EL (cell line): ENCODE measurements at regions not wholly inside any gene's neighbourhood (a gene's known extent, or its start where the extent isn't known, plus 50 kb on each side); places are given as distances from the start of the nearest gene placed in this dataset.

Experiments used
- DNase-seq: peaks from one replicate; pipeline ENCODE4 v3.0.0-alpha.2; 2016

DNA sequence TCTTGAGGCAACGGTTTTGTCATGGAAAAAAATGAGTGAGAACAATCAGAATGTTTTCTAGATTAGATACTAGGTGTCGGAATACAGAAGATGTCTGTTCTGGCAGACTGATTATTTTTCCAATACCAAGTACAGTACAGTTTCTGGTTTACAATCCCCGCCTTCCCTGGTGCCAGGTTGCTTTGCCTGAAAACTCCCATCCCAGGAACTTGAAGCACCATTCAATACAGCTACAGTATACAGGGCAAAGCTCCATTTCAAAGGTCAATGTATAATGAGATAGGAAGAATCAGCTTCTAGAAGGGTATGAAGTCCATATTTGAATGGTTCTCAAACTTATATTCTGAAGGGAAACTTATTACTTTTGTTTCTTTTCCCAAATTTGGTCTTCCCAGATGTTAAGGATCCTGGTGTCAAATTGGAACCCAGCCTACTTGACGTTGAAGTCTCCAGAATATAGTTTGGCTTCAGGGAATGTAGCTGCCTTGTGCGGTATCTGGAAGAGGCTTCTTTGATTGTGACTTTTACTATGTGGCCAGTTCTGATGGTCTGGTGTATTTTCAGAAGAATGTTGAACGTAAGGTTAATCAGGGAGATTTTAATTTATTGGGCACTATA, 238.0 kb upstream of the ATP2B1 start:
- no peak for DNase-seq

- DNase-seq, result no peak
Measured at GRCh38 chr12:89945123-89945522, 236.5 kb upstream of the ATP2B1 start.

GRCh38 chr12:89943463-89943862, 234.8 kb upstream of the ATP2B1 start:
- peak; percentile 4 for DNase-seq

- DNase-seq, result no peak
Measured at GRCh38 chr12:89941436-89941835, 232.8 kb upstream of the ATP2B1 start.

DNA sequence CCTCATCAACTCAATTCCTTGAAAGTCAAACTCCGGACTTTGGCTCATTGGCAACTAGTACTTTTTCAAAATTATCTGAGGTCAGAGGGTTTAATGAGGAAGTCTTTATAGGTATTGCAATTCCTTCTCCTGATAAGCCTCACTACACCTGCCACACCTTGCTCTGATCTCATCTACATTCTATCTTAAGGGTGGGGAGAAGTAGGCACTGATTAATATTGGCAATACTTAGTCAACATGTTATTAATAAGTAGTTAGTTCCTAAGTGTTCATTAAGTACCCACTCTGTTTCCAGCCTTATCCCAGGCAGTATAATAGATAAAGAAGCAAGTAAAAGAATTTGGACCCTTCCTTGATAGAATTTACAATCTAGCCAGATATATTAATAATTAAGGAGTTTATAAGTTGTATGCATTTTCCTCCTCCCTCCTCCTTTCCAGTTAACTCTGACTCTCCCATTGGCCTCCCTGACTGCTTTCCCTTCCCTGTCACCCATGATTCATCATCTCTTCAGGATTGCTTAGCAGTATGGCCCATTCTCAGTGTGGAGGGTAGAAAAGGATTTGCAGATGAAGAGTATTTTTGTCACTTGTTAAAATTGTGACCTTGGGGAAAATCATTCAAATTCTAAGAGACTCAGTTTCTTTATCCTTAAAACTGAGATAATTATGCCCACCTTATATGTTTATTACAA, 231.0 kb upstream of the ATP2B1 start:
- DNase-seq, result peak; percentile 13

DNA sequence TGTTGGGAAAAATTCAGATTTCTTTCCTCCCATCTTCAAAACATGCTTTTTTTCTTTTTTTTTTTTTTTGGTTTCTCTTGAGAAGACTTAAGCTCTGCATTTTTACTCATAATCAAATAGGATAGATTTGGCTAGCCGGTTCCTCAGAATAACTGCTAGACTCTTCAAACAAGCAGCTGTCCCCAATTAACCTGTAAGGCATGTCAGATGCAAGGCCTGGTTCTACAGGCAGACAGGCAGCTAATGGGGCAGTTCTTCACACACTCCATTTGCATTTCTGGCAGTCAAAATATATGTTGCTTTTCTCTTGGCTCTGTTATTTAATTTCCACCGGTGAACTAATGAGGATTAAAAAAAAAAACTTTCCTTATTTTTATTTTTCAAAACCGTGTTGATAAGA, 228.0 kb upstream of the ATP2B1 start:
- no peak for DNase-seq

GRCh38 chr12:89935850-89936249, 227.2 kb upstream of the ATP2B1 start:
- no peak for DNase-seq

GRCh38 chr12:89933911-89934310, 225.3 kb upstream of the ATP2B1 start:
- peak; percentile 35 for DNase-seq

DNA sequence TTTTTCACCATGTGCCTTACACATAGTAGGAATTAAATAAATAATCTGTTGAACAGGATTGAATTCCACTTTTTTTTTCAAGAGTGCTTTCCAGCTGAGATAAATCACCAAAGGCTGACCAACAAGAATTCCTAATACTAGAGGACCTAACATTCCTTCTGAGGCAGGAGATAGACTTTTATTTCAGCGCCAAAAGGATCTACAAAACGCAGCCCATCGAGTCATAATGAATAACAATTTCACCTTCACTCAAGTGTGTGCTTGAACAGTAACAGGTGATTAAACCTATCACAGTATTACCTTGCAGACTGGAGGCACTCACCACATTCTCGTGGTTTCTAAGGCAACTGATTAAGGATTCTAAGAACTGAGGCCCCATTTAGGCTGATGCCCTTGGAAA, 224.3 kb upstream of the ATP2B1 start:
- DNase-seq, result no peak

GRCh38 chr12:89928467-89928866, 219.8 kb upstream of the ATP2B1 start:
- DNase-seq, result no peak

GRCh38 chr12:89927226-89927698, 218.6 kb upstream of the ATP2B1 start:
- DNase-seq, result no peak

DNA sequence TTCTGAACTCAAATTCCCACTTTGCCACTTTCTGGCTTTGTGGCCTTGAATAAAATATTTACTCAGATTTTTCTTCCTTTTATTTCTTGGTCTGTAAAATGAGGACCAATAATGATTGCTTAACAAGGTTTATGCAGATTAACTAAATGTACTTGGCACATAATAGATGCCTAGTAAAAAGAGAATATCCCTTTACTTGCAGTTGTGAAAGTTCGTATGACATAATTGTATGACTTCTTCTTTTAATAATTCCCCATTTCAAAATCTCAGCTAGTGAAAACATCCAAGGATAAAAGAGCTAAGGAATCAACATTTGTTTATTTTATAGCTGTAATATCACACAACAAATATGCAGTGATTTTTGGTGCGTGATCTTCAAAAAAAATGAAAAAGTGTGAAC, 215.6 kb upstream of the ATP2B1 start:
- DNase-seq, result no peak

GRCh38 chr12:89923091-89923490, 214.5 kb upstream of the ATP2B1 start:
- DNase-seq, result no peak

- DNase-seq, result no peak
Measured at GRCh38 chr12:89920866-89921265, 212.2 kb upstream of the ATP2B1 start.

GRCh38 chr12:89919241-89919906, 210.7 kb upstream of the ATP2B1 start:
- no peak for DNase-seq

DNA sequence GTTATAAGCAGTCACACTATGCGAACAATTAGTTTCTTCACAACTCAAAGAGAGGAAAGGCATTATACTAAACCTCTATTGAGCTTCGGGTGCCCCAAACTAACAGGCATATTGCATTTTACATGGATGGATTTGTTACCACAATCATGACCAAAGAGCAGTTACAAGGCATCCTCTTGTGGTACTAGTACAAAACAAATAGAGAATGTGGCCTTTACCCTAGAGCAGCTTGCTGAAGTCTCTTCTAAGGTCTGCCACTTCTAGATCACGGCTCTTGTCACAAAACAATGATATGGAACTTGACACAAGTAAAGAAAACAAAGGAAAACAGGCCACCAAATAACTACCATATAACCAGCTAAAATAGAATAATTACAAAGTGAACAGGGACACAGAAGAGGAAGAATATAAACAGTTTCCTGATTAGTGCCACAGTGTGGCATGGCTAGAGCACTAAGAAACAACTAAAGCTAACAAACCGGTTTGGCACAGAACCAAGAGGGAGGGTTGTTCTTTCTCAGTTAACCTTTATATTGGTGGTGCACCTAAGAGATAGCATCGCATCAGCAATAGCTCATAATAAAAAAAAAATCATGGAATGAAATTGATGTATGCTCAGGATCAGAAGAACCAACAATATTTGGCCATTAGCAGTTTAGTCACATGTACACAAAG, 209.7 kb upstream of the ATP2B1 start:
- DNase-seq, result no peak

DNA sequence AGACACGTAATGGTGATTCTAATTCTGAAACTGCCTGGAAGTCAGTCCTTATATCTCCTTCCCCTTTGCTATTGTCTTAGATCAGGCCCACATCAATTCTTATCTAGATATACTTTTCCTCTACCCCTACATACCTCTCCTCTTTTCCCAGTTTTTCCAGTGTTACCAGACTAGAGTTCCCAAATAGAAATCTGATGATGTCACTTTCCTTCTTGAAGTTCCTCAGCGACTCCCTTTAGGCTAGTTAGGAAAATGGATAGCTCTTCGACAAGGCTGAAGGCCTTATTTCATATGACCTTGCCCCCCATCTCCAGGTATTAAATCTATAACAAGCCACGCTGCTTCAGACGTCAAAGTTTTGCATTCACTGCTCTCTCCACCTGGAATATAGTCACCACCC, 201.1 kb upstream of the ATP2B1 start:
- DNase-seq, result no peak

DNA sequence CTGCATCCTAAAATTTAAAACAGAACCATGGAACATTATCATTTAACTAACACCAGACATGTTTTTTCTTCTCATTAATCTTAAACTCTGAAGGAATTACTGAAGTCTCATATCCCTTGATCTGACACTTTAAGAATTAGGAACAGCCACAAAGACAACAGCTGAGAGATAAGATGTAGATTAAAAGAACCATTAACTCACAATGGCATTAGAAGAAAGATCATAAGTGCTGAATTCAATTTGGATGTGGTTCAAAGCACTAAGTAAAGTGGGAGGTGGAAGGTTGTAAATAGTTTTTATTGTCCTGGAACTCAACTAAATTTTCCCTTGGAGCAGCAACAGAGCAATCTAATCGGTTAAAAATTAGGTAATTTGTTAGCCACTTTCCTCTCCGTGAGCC, 199.0 kb upstream of the ATP2B1 start:
- DNase-seq, result no peak

- DNase-seq, result no peak
Measured at GRCh38 chr12:89906824-89907223, 198.2 kb upstream of the ATP2B1 start.

- no peak for DNase-seq
Measured at GRCh38 chr12:89906178-89906577, 197.5 kb upstream of the ATP2B1 start.

DNA sequence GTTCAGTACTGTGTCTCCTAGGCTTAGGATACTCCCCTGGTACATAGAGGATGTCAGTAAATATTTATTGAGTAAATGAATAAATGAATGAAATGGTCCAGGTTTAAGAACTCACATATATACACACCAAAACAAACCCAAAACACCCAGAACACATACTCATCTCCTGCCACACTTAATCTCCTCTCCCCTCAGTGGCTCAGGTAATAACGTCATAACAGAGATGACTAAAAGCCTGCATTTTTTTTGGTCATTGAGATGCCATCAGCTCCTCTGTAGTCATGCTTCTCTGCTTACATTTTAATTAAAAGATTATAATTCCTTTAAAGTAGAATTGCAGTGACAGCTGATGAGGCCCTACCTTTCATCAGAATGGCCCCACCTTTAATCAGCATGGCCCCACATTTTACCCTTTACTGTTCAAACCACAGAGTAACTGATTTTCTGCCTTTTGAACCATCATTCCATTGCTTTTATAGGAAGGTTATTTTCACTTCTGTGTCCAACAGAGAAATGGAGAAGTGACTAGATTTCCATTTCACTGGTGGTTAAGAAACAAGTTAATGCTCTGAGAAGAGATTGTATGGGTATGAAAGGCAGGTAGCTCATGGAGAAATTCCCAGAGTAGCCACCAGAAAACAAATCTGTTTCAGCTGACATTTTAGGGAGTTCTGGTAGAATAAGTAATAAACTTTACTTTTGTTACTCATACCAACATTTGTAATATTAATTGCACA, 193.4 kb upstream of the ATP2B1 start:
- no peak for DNase-seq

GRCh38 chr12:89901319-89901718, 192.7 kb upstream of the ATP2B1 start:
- DNase-seq, result no peak

GRCh38 chr12:89899651-89900050, 191.0 kb upstream of the ATP2B1 start:
- DNase-seq, result no peak
